K562 (cell line): ENCODE measurements at regions not wholly inside any gene's neighbourhood (a gene's known extent, or its start where the extent isn't known, plus 50 kb on each side); places are given as distances from the start of the nearest gene placed in this dataset.

Experiments
- CHD2 ChIP-seq: IDR thresholded peaks from 2 replicates; pipeline ENCODE4 v1.6.1; 2011; ENCODE audit warnings: low read depth, low read length
- CTCF ChIP-seq, 3 experiments: IDR thresholded peaks in 2 of 3; conservative IDR thresholded peaks in 1 of 3; 2 replicates each; pipeline ENCODE4 v1.5.1; 2011 to 2012; ENCODE audit warnings: low read length in 3 of 3, mild to moderate bottlenecking in 3 of 3, control low read depth in 2 of 3, improper control_type of control experiment in 1 of 3, inconsistent platforms in 1 of 3, low read depth in 1 of 3, mixed read lengths in 1 of 3, moderate library complexity in 1 of 3; ENCODE audit not compliant: insufficient read depth in 2 of 3
- E2F4 ChIP-seq: sonication (generic); formaldehyde crosslinking; IDR thresholded peaks from 2 replicates; pipeline ENCODE4 v1.8.0; 2022; ENCODE audit warnings: mild to moderate bottlenecking, low read depth, missing genetic modification reagents
- EP300 ChIP-seq: IDR thresholded peaks from 2 replicates; pipeline ENCODE4 v1.6.1; 2012; ENCODE audit warnings: low read length, improper control_type of control experiment
- EZH2 ChIP-seq: IDR thresholded peaks from 2 replicates; pipeline ENCODE4 v1.6.1; 2012; ENCODE audit warnings: low read depth, mild to moderate bottlenecking, inconsistent platforms, low read length, borderline replicate concordance
- PPARD ChIP-seq: fragments of 250-450 bp; sonication (Bioruptor Pico); IDR thresholded peaks from 2 replicates; pipeline ENCODE4 v1.8.0; 2022; ENCODE audit warnings: inconsistent platforms, mild to moderate bottlenecking, moderate library complexity
- RBFOX2 ChIP-seq: fragments of 200-400 bp; formaldehyde crosslinking; IDR thresholded peaks from 2 replicates; pipeline ENCODE4 v1.6.1; 2017; ENCODE audit warnings: low read depth, mild to moderate bottlenecking, low read length, moderate library complexity
- U2AF1 ChIP-seq: fragments of 200-400 bp; formaldehyde crosslinking; optimal IDR thresholded peaks from 2 replicates; pipeline ENCODE3; 2017; ENCODE audit warnings: mild to moderate bottlenecking, low read depth, low read length, moderate library complexity
- ZBED1 ChIP-seq: IDR thresholded peaks from 2 replicates; pipeline ENCODE4 v1.6.1; 2014
- ZBTB2 ChIP-seq: fragments of 450-650 bp; IDR thresholded peaks from 2 replicates; pipeline ENCODE4 v1.6.1; 2016; ENCODE audit warnings: antibody characterized with exemption
- ZKSCAN8 ChIP-seq: fragments of 200-800 bp; sonication (Bioruptor generic); IDR thresholded peaks from 2 replicates; pipeline ENCODE4 v1.6.1; 2016; ENCODE audit warnings: missing genetic modification characterization, missing compliant biosample characterization
- ZNF124 ChIP-seq: sonication (generic); formaldehyde crosslinking; IDR thresholded peaks from 2 replicates; pipeline ENCODE4 v1.8.1; 2022; ENCODE audit warnings: missing genetic modification reagents
- ZNF780A ChIP-seq: fragments of 250-450 bp; sonication (Bioruptor Pico); IDR thresholded peaks from 2 replicates; pipeline ENCODE4 v1.5.0; 2021; ENCODE audit warnings: mild to moderate bottlenecking

- no peak for TF ChIP-seq PPARD
- no peak for TF ChIP-seq ZNF124
- no peak for TF ChIP-seq U2AF1
- TF ChIP-seq ZBTB2 = no peak
- no peak for TF ChIP-seq EZH2
- TF ChIP-seq EP300 = no peak
- no peak for TF ChIP-seq ZKSCAN8 (CRISPR knock-in tag)
- TF ChIP-seq ZNF780A (CRISPR knock-in tag) = no peak
- TF ChIP-seq E2F4 (CRISPR knock-in tag) = no peak
- TF ChIP-seq CTCF (IDR thresholded peaks at IDR 0.05 in 2 of 3, conservative IDR thresholded peaks at IDR 0.05 in 1 of 3; ENCODE audit: insufficient read depth in 2 of 3, low read depth in 1 of 3, low read length in 3 of 3) = no peak
- TF ChIP-seq CHD2 = no peak
- no peak for TF ChIP-seq RBFOX2
- TF ChIP-seq ZBED1 = no peak
These were observed 246.6 kb upstream of the CCNG1 start for GRCh38 chr5:163190784-163191183.
